HepG2 (cell line): ENCODE measurements at regions not wholly inside any gene's neighbourhood (a gene's known extent, or its start where the extent isn't known, plus 50 kb on each side); places are given as distances from the start of the nearest gene placed in this dataset.

Experiments
- ATAC-seq: fragments of 200-7000 bp; cut with Tn5 transposase; 3 replicates; pipeline ENCODE4 v1.9.1; 2020; ENCODE audit warnings: mild to moderate bottlenecking, moderate library complexity
- BruUV-seq: library from RNA; stranded (reverse); fragments of 400-500 nt; replicated peaks from 2 replicates; lab custom pipeline; 2021; lab: Mats Ljungman, UMichigan
- CTCF ChIA-PET: fragments of 300-600 bp; formaldehyde crosslinking; extraction: SDS; loops from one replicate; lab custom pipeline; 2021; ENCODE audit warnings: low total read pairs, inconsistent platforms, low intra/inter-chr PET ratio; lab: Yijun Ruan, JAX
- POLR2A ChIA-PET: fragments of 350-600 bp; sonication (Branson Sonifier 250); formaldehyde crosslinking; loops from one replicate; lab custom pipeline; 2020; ENCODE audit warnings: antibody characterized with exemption, inconsistent platforms; lab: Yijun Ruan, JAX
- DNase-seq: peaks from one replicate; pipeline ENCODE4 v3.0.0-alpha.2; 2015; ENCODE audit warnings: low spot score
- FAIRE-seq: peaks from 3 replicates; lab custom pipeline; 2011; peaks lifted over from hg19 to GRCh38; lab: Jason Lieb, UNC
- H2AFZ ChIP-seq: one replicate; pipeline ENCODE4 v1.6.1; 2011; ENCODE audit warnings: low read length, inconsistent platforms
- H3K27ac ChIP-seq: fragments of 300-600 bp; 3 replicates; pipeline ENCODE4 v1.8.0; 2011; ENCODE audit warnings: mixed run types, mild to moderate bottlenecking, mixed read lengths, low read length, inconsistent platforms; ENCODE audit not compliant: insufficient read depth; ENCODE audit errors: extremely low read length
- H3K27me3 ChIP-seq, 2 experiments: fragments of 200-600 bp in 1 of 2; 2 replicates in 1 of 2; 3 replicates in 1 of 2; pipeline versions ENCODE4 v1.6.0 to v1.8.0; 2011; ENCODE audit warnings: low read length in 2 of 2, mild to moderate bottlenecking in 2 of 2, moderate library complexity in 2 of 2, inconsistent platforms in 1 of 2; ENCODE audit not compliant: insufficient read depth in 2 of 2, control insufficient read depth in 1 of 2
- H3K36me3 ChIP-seq, 2 experiments: fragments of 200-600 bp in 1 of 2; replicated peaks in 1 of 2; 2 replicates in 1 of 2; 3 replicates in 1 of 2; pipeline versions ENCODE4 v1.5.1 to v1.8.0; 2011; ENCODE audit warnings: low read length in 2 of 2, inconsistent platforms in 1 of 2; ENCODE audit not compliant: insufficient read depth in 2 of 2, control insufficient read depth in 1 of 2
- H3K4me1 ChIP-seq: 2 replicates; pipeline ENCODE4 v1.5.1; 2012; ENCODE audit warnings: low read length, inconsistent platforms; ENCODE audit not compliant: insufficient read depth
- H3K4me2 ChIP-seq: 2 replicates; pipeline ENCODE4 v1.6.0; 2011; ENCODE audit warnings: low read depth, low read length, inconsistent platforms
- H3K4me3 ChIP-seq, 3 experiments: fragments of 200-600 bp in 1 of 3; sonication (generic), shearing (Covaris generic) in 1 of 3; replicated peaks in 1 of 3; 2 replicates each; pipeline ENCODE4 v1.5.1; 2011 to 2016; ENCODE audit warnings: low read length in 3 of 3, inconsistent platforms in 2 of 3, low read depth in 2 of 3, mild to moderate bottlenecking in 2 of 3, control low read depth in 1 of 3, mixed read lengths in 1 of 3; ENCODE audit not compliant: insufficient read depth in 1 of 3
- H3K79me2 ChIP-seq: one replicate; pipeline ENCODE4 v1.6.1; 2011; ENCODE audit warnings: low read length, inconsistent platforms; ENCODE audit not compliant: insufficient read depth
- H3K9ac ChIP-seq: 2 replicates; pipeline ENCODE4 v1.6.0; 2011; ENCODE audit warnings: mild to moderate bottlenecking, low read depth, low read length, inconsistent platforms; ENCODE audit not compliant: insufficient read depth
- H3K9me3 ChIP-seq: 2 replicates; pipeline ENCODE4 v1.5.1; 2012; ENCODE audit warnings: mild to moderate bottlenecking, low read length
- H4K20me1 ChIP-seq: 2 replicates; pipeline ENCODE4 v1.6.0; 2011; ENCODE audit warnings: inconsistent platforms, mild to moderate bottlenecking, low read length, moderate library complexity; ENCODE audit not compliant: insufficient read depth
- CBX2 ChIP-seq, 2 experiments: fragments of 200-600 bp in 1 of 2; sonication (generic); formaldehyde crosslinking in 1 of 2; IDR thresholded peaks; 2 replicates each; pipeline versions ENCODE4 v1.7.0 to v1.8.1; 2018 to 2022; ENCODE audit warnings: low read depth in 2 of 2, low read length in 1 of 2, mild to moderate bottlenecking in 1 of 2, missing genetic modification reagents in 1 of 2
- GABPA ChIP-seq, 2 experiments: IDR thresholded peaks; 2 replicates each; pipeline ENCODE4 v1.6.1; 2011 to 2016; ENCODE audit warnings: low read depth in 2 of 2, low read length in 1 of 2, missing biosample characterization in 1 of 2, missing genetic modification characterization in 1 of 2
- ISL2 ChIP-seq: sonication (generic); formaldehyde crosslinking; IDR thresholded peaks from 2 replicates; pipeline ENCODE4 v1.5.0; 2020; ENCODE audit warnings: missing genetic modification reagents
- KLF15 ChIP-seq: sonication (generic); formaldehyde crosslinking; IDR thresholded peaks from 2 replicates; pipeline ENCODE4 v1.8.1; 2023; ENCODE audit warnings: borderline replicate concordance, mild to moderate bottlenecking, inconsistent platforms, missing genetic modification reagents, mixed read lengths
- NFYB ChIP-seq: sonication (generic); formaldehyde crosslinking; IDR thresholded peaks from 2 replicates; pipeline ENCODE4 v1.4.0; 2020; ENCODE audit warnings: missing genetic modification reagents
- NKX3-1 ChIP-seq: sonication (generic); formaldehyde crosslinking; IDR thresholded peaks from 2 replicates; pipeline ENCODE4 v1.5.0; 2020; ENCODE audit warnings: missing genetic modification reagents
- PHF21A ChIP-seq: sonication (generic); formaldehyde crosslinking; IDR thresholded peaks from 2 replicates; pipeline ENCODE4 v1.5.0; 2020; ENCODE audit warnings: mild to moderate bottlenecking, missing genetic modification reagents
- SCMH1 ChIP-seq: sonication (generic); formaldehyde crosslinking; IDR thresholded peaks from 2 replicates; pipeline ENCODE4 v1.9.0; 2021; ENCODE audit warnings: missing genetic modification reagents, mild to moderate bottlenecking, borderline replicate concordance
- SOX6 ChIP-seq, 2 experiments: fragments of 450-650 bp in 1 of 2; sonication (generic) in 1 of 2; formaldehyde crosslinking in 1 of 2; IDR thresholded peaks; 2 replicates each; pipeline versions ENCODE4 v1.4.0 to v1.6.1; 2017 to 2020; ENCODE audit warnings: antibody characterized with exemption in 1 of 2, mild to moderate bottlenecking in 1 of 2, missing genetic modification reagents in 1 of 2
- TIGD3 ChIP-seq: sonication (generic); formaldehyde crosslinking; IDR thresholded peaks from 2 replicates; pipeline ENCODE4 v1.5.1; 2020; ENCODE audit warnings: mild to moderate bottlenecking, missing genetic modification reagents, borderline replicate concordance
- ZBTB7B ChIP-seq: sonication (generic); formaldehyde crosslinking; IDR thresholded peaks from 2 replicates; pipeline ENCODE4 v1.4.0; 2020; ENCODE audit warnings: missing genetic modification reagents
- ZNF563 ChIP-seq: sonication (generic); formaldehyde crosslinking; IDR thresholded peaks from 2 replicates; pipeline ENCODE4 v1.8.0; 2022; ENCODE audit warnings: mild to moderate bottlenecking, moderate library complexity, missing genetic modification reagents
- ZNF652 ChIP-seq: IDR thresholded peaks from 2 replicates; pipeline ENCODE4 v1.6.1; 2016; ENCODE audit warnings: low read depth, borderline replicate concordance
- ZNF713 ChIP-seq: sonication (generic); formaldehyde crosslinking; IDR thresholded peaks from 2 replicates; pipeline ENCODE4 v1.4.0; 2020; ENCODE audit warnings: mild to moderate bottlenecking, missing genetic modification reagents
- WGBS: methylation state at CpG from one replicate; pipeline ENCODE4 v1.1.6; 2017; ENCODE audit warnings: low lambda C conversion rate; 5-methylcytosine and 5-hydroxymethylcytosine counted together
- in situ Hi-C: cut with HindIII; loops from 2 replicates; pipeline ENCODE4 v1.10.0; 2017; ENCODE audit warnings: low pct_unique_long_range_greater_than_20kb; ENCODE audit not compliant: extremely low pct_ligation_motif_present
- intact Hi-C: fragments of 100-400 bp; cut with micrococcal nuclease; formaldehyde crosslinking; loops from one replicate; pipeline ENCODE4 v1.10.0; 2022; ENCODE audit not compliant: unreplicated experiment
- TF ChIP-seq, protein P1 (sequence below), 2 experiments: sonication (generic) in 1 of 2; formaldehyde crosslinking in 1 of 2; IDR thresholded peaks; 2 replicates each; pipeline versions ENCODE4 v1.4.0 to v1.6.1; 2016 to 2020; ENCODE audit warnings: borderline replicate concordance in 1 of 2, low read depth in 1 of 2, mild to moderate bottlenecking in 1 of 2, missing genetic modification reagents in 1 of 2

GRCh38 chr10:25082276-25083204 lies 66.1 kb downstream of the THNSL1 start:
- BruUV-seq = no TSS peak
- peaks cover 62% of the 10 kb centered on the region for H3K4me1 ChIP-seq
- H3K36me3 ChIP-seq = no peaks in the 10 kb centered on the region
- H3K9me3 ChIP-seq = no peaks in the 10 kb centered on the region
- intact Hi-C loops = loop anchor here (5.0 to 10.0 kb wide), 4 partner anchors 35 to 268 kb away; no protein-coding TSS in a partner anchor
- H3K79me2 ChIP-seq = no peaks in the 10 kb centered on the region
- in situ Hi-C loops = loop anchor here (10.0 kb wide), 1 partner anchor 448 kb away; no protein-coding TSS in a partner anchor
- peak overlapping the region in 1 of 3 experiments; percentile 34; a peak in 1 of 6 replicates for H3K4me3 ChIP-seq
- peak overlapping the region; percentile 52 for H3K27ac ChIP-seq
- no peak overlapping the region for H3K9ac ChIP-seq
- 30% methylated on average over 8 of the region's 8 CpGs for WGBS
- ChIA-PET CTCF (no interaction called here), POLR2A (interaction anchor here (6.2 kb wide), 1 partner anchor 66 kb away, joined by 35 read pairs; the partner anchor contains the start of genes ENKUR and THNSL1)
- DNase-seq (peak; percentile 87), ATAC-seq (peak; percentile 73), FAIRE-seq (peak; percentile 56)
- H3K4me2 ChIP-seq = peak overlapping the region; percentile 63
- H2AFZ ChIP-seq = peak overlapping the region; percentile 31
- no peaks in the 10 kb centered on the region for H4K20me1 ChIP-seq
- H3K27me3 ChIP-seq = no peaks in the 10 kb centered on the region
- TF ChIP-seq, protein P1, sequence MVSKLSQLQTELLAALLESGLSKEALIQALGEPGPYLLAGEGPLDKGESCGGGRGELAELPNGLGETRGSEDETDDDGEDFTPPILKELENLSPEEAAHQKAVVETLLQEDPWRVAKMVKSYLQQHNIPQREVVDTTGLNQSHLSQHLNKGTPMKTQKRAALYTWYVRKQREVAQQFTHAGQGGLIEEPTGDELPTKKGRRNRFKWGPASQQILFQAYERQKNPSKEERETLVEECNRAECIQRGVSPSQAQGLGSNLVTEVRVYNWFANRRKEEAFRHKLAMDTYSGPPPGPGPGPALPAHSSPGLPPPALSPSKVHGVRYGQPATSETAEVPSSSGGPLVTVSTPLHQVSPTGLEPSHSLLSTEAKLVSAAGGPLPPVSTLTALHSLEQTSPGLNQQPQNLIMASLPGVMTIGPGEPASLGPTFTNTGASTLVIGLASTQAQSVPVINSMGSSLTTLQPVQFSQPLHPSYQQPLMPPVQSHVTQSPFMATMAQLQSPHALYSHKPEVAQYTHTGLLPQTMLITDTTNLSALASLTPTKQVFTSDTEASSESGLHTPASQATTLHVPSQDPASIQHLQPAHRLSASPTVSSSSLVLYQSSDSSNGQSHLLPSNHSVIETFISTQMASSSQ (IDR thresholded peaks at IDR 0.05; ENCODE audit: low read depth) = no peak
- TF ChIP-seq, protein P1 (CRISPR knock-in tag; IDR thresholded peaks at IDR 0.05; ENCODE audit: borderline replicate concordance) = peak; percentile 25; the same call in 1 of the 2 replicates
- TF ChIP-seq ISL2 (CRISPR knock-in tag) (peak; percentile 60; the same call in 1 of the 2 replicates), ZNF563 (CRISPR knock-in tag) (no peak), TIGD3 (CRISPR knock-in tag) (no peak), KLF15 (CRISPR knock-in tag) (no peak), CBX2 (IDR thresholded peaks at IDR 0.05; ENCODE audit: low read depth, low read length) (no peak), CBX2 (CRISPR knock-in tag; IDR thresholded peaks at IDR 0.05; ENCODE audit: low read depth) (no peak), GABPA (IDR thresholded peaks at IDR 0.05; ENCODE audit: low read depth, low read length) (no peak), GABPA (CRISPR knock-in tag; IDR thresholded peaks at IDR 0.05; ENCODE audit: low read depth) (no peak), ZNF713 (no peak), NFYB (CRISPR knock-in tag) (no peak), SCMH1 (no peak), NKX3-1 (0 out of 2 replicates have a peak, but pooled peaks have one; percentile 52), ZNF652 (CRISPR knock-in tag) (peak; percentile 96), PHF21A (CRISPR knock-in tag) (peak; percentile 32; the same call in 1 of the 2 replicates), ZBTB7B (CRISPR knock-in tag) (no peak), SOX6 (IDR thresholded peaks at IDR 0.05) (no peak), SOX6 (CRISPR knock-in tag; IDR thresholded peaks at IDR 0.05) (peak; percentile 67)
